H1 (cell line): ENCODE measurements at regions not wholly inside any gene's neighbourhood (a gene's known extent, or its start where the extent isn't known, plus 50 kb on each side); places are given as distances from the start of the nearest gene placed in this dataset.

ENCODE experiments used
- CTCF ChIA-PET: fragments of 300-600 bp; sonication (Branson Sonifier 250); formaldehyde crosslinking; loops from one replicate; lab custom pipeline; 2021; ENCODE audit not compliant: partially characterized antibody; lab: Charles Lee
- POLR2A ChIA-PET: fragments of 300-600 bp; sonication (Branson Sonifier 250); formaldehyde crosslinking; loops from one replicate; lab custom pipeline; 2021; ENCODE audit warnings: inconsistent platforms; ENCODE audit not compliant: partially characterized antibody; lab: Charles Lee
- DNase-seq, 2 experiments: peaks; one replicate each; pipeline versions ENCODE4 v3.0.0 to v3.0.0-alpha.2; 2010 to 2022; ENCODE audit warnings: low spot score in 2 of 2, low read depth in 1 of 2, mixed read lengths in 1 of 2
- FAIRE-seq: peaks from 2 replicates; lab custom pipeline; 2011; peaks lifted over from hg19 to GRCh38; lab: Jason Lieb, UNC
- H2AFZ ChIP-seq: 2 replicates; pipeline ENCODE4 v1.8.1; 2012; ENCODE audit warnings: low read length, inconsistent platforms
- H2AK5ac ChIP-seq: 2 replicates; pipeline ENCODE4 v1.6.1; 2013; ENCODE audit warnings: low read depth, low read length
- H2BK120ac ChIP-seq: replicated peaks from 2 replicates; pipeline ENCODE3; 2013; ENCODE audit warnings: low read depth, low read length, inconsistent platforms
- H2BK12ac ChIP-seq: 2 replicates; pipeline ENCODE4 v1.6.1; 2013; ENCODE audit warnings: low read depth, low read length
- H2BK15ac ChIP-seq: 2 replicates; pipeline ENCODE4 v1.6.1; 2013; ENCODE audit warnings: low read length
- H2BK20ac ChIP-seq: 2 replicates; pipeline ENCODE4 v1.6.1; 2013; ENCODE audit warnings: low read length
- H2BK5ac ChIP-seq: 2 replicates; pipeline ENCODE4 v1.6.1; 2013; ENCODE audit warnings: low read depth, low read length
- H3K14ac ChIP-seq: 2 replicates; pipeline ENCODE4 v1.6.1; 2013; ENCODE audit warnings: inconsistent platforms; ENCODE audit not compliant: insufficient read length
- H3K18ac ChIP-seq: 2 replicates; pipeline ENCODE4 v1.6.1; 2013; ENCODE audit warnings: low read length; ENCODE audit errors: extremely low read depth
- H3K23ac ChIP-seq: 2 replicates; pipeline ENCODE4 v1.6.1; 2013; ENCODE audit warnings: inconsistent platforms; ENCODE audit not compliant: insufficient read length
- H3K23me2 ChIP-seq: 2 replicates; pipeline ENCODE4 v1.6.1; 2013; ENCODE audit warnings: low read depth, low read length
- H3K27ac ChIP-seq: 2 replicates; pipeline ENCODE4 v1.6.1; 2011; ENCODE audit warnings: low read depth, low read length, inconsistent platforms
- H3K27me3 ChIP-seq, 4 experiments: replicated peaks in 1 of 4; 1 replicate in 1 of 4; 2 replicates in 3 of 4; pipeline versions ENCODE4 v1.6.1 to v1.8.1; 2011 to 2013; ENCODE audit warnings: low read length in 3 of 4, mild to moderate bottlenecking in 3 of 4, inconsistent platforms in 2 of 4, mixed read lengths in 2 of 4, moderate library complexity in 1 of 4; ENCODE audit not compliant: control insufficient read depth in 3 of 4, insufficient read depth in 3 of 4; ENCODE audit errors: extremely low read depth in 1 of 4
- H3K36me3 ChIP-seq, 4 experiments: 2 replicates each; pipeline versions ENCODE4 v1.6.1 to v1.8.1; 2011 to 2013; ENCODE audit warnings: mild to moderate bottlenecking in 4 of 4, low read length in 3 of 4, moderate library complexity in 2 of 4, control low read depth in 1 of 4, inconsistent platforms in 1 of 4; ENCODE audit not compliant: insufficient read depth in 4 of 4, control insufficient read depth in 2 of 4
- H3K4ac ChIP-seq: replicated peaks from 2 replicates; pipeline ENCODE3; 2013; ENCODE audit warnings: low read length, low read depth, mixed read lengths, inconsistent platforms; ENCODE audit not compliant: insufficient read length
- H3K4me1 ChIP-seq, 4 experiments: replicated peaks in 1 of 4; 1 replicate in 1 of 4; 2 replicates in 3 of 4; pipeline versions ENCODE4 v1.6.1 to v1.8.1; 2011 to 2013; ENCODE audit warnings: low read length in 3 of 4, inconsistent platforms in 2 of 4, mixed read lengths in 1 of 4; ENCODE audit not compliant: insufficient read depth in 4 of 4, control insufficient read depth in 3 of 4
- H3K4me2 ChIP-seq, 2 experiments: 2 replicates each; pipeline versions ENCODE4 v1.6.1 to v1.8.1; 2011 to 2013; ENCODE audit warnings: low read depth in 2 of 2, low read length in 2 of 2, control low read depth in 1 of 2, inconsistent platforms in 1 of 2, mild to moderate bottlenecking in 1 of 2; ENCODE audit not compliant: insufficient read depth in 1 of 2
- H3K4me3 ChIP-seq, 4 experiments: fragments of 200-600, 300-600 bp in 1 of 4; sonication (generic), shearing (Covaris generic), sonication (Bioruptor Twin) in 1 of 4; 2 replicates each; pipeline versions ENCODE4 v1.5.1 to v1.8.1; 2011 to 2016; ENCODE audit warnings: low read length in 4 of 4, low read depth in 3 of 4, control low read depth in 2 of 4, inconsistent platforms in 2 of 4, mild to moderate bottlenecking in 2 of 4, mixed read lengths in 1 of 4, moderate library complexity in 1 of 4; ENCODE audit not compliant: insufficient read depth in 2 of 4; ENCODE audit errors: extremely low read depth in 1 of 4
- H3K56ac ChIP-seq: replicated peaks from 2 replicates; pipeline ENCODE3; 2013; ENCODE audit warnings: low read depth, mild to moderate bottlenecking, mixed read lengths, low read length, inconsistent platforms; ENCODE audit not compliant: insufficient read length
- H3K79me1 ChIP-seq: 2 replicates; pipeline ENCODE4 v1.6.1; 2013; ENCODE audit warnings: low read depth, low read length, control low read depth
- H3K79me2 ChIP-seq, 2 experiments: 2 replicates each; pipeline versions ENCODE4 v1.6.1 to v1.8.1; 2012 to 2013; ENCODE audit warnings: low read length in 2 of 2, mild to moderate bottlenecking in 2 of 2, inconsistent platforms in 1 of 2; ENCODE audit not compliant: insufficient read depth in 2 of 2, control insufficient read depth in 1 of 2
- H3K9ac ChIP-seq, 4 experiments: replicated peaks in 1 of 4; 1 replicate in 1 of 4; 2 replicates in 3 of 4; pipeline versions ENCODE4 v1.6.1 to v1.8.1; 2011 to 2013; ENCODE audit warnings: low read depth in 3 of 4, low read length in 3 of 4, control low read depth in 2 of 4, mild to moderate bottlenecking in 2 of 4, moderate library complexity in 2 of 4, inconsistent platforms in 1 of 4; ENCODE audit errors: extremely low read depth in 1 of 4
- H3K9me3 ChIP-seq, 2 experiments: 2 replicates each; pipeline versions ENCODE4 v1.6.1 to v1.8.1; 2012 to 2013; ENCODE audit warnings: mild to moderate bottlenecking in 2 of 2, moderate library complexity in 2 of 2, control low read depth in 1 of 2, inconsistent platforms in 1 of 2, low read depth in 1 of 2, low read length in 1 of 2, mixed read lengths in 1 of 2; ENCODE audit not compliant: insufficient read depth in 2 of 2
- H4K20me1 ChIP-seq, 2 experiments: replicated peaks in 1 of 2; 2 replicates each; pipeline versions ENCODE3 to v1.8.1; 2011 to 2013; ENCODE audit warnings: inconsistent platforms in 2 of 2, low read length in 2 of 2, mild to moderate bottlenecking in 1 of 2; ENCODE audit not compliant: insufficient read depth in 2 of 2, control insufficient read depth in 1 of 2
- H4K5ac ChIP-seq: 2 replicates; pipeline ENCODE4 v1.6.1; 2013; ENCODE audit warnings: low read length, low read depth, mixed read lengths, inconsistent platforms; ENCODE audit not compliant: insufficient read length
- H4K8ac ChIP-seq: 2 replicates; pipeline ENCODE4 v1.8.0; 2013; ENCODE audit warnings: mild to moderate bottlenecking, moderate library complexity, low read length, inconsistent platforms; ENCODE audit not compliant: insufficient read depth; ENCODE audit errors: extremely low read depth
- H4K91ac ChIP-seq: replicated peaks from 2 replicates; pipeline ENCODE3; 2013; ENCODE audit warnings: low read length, mixed read lengths, inconsistent platforms; ENCODE audit not compliant: insufficient read length
- GABPA ChIP-seq: IDR thresholded peaks from 2 replicates; pipeline ENCODE4 v1.6.1; 2011; ENCODE audit warnings: mild to moderate bottlenecking, low read length, moderate library complexity, borderline replicate concordance; ENCODE audit not compliant: insufficient read depth
- TBP ChIP-seq: IDR thresholded peaks from 2 replicates; pipeline ENCODE4 v1.6.1; 2011; ENCODE audit warnings: low read depth, low read length, improper control_type of control experiment
- WGBS, 2 experiments: shearing (Covaris generic) in 1 of 2; methylation state at CpG; one replicate each; pipeline versions ENCODE4 v1.1.6 to v1.1.7; 2013 to 2015; ENCODE audit warnings: low lambda C conversion rate in 2 of 2, mixed read lengths in 2 of 2, inconsistent platforms in 1 of 2, low coverage in 1 of 2, missing lambda C conversion rate in 1 of 2; ENCODE audit not compliant: insufficient replicate concordance in 2 of 2, insufficient coverage in 1 of 2, insufficient read length in 1 of 2; ENCODE audit errors: extremely low coverage in 1 of 2, missing lambda C conversion rate in 1 of 2; 5-methylcytosine and 5-hydroxymethylcytosine counted together

- Histone ChIP-seq H3K4me2 (no peak overlapping the region), H3K9ac (no peak overlapping the region), H3K79me1 (no peaks in the 10 kb centered on the region), H2BK120ac (no peak overlapping the region), H2BK12ac (no peak overlapping the region), H3K14ac (no peak overlapping the region), H3K18ac (no peak overlapping the region), H2BK20ac (no peak overlapping the region), H3K56ac (no peak overlapping the region), H4K20me1 (no peaks in the 10 kb centered on the region), H3K27me3 (no peaks in the 10 kb centered on the region), H2AK5ac (no peak overlapping the region), H3K79me2 (no peaks in the 10 kb centered on the region), H4K5ac (no peak overlapping the region), H4K91ac (no peak overlapping the region), H3K23me2 (no peaks in the 10 kb centered on the region), H2BK15ac (no peak overlapping the region), H3K4me3 (no peak overlapping the region), H3K9me3 (no peaks in the 10 kb centered on the region), H4K8ac (no peak overlapping the region), H2AFZ (no peak overlapping the region), H3K27ac (no peak overlapping the region), H3K4ac (no peak overlapping the region), H3K4me1 (no peaks in the 10 kb centered on the region), H3K23ac (no peak overlapping the region), H2BK5ac (no peak overlapping the region), H3K36me3 (no peaks in the 10 kb centered on the region)
- DNase-seq (no peak), FAIRE-seq (no peak)
- TF ChIP-seq GABPA (no peak), TBP (no peak)
- ChIA-PET CTCF (no interaction called here), POLR2A (no interaction called here)
- WGBS, 2 experiments = 88% methylated on average over 4 of the region's 4 CpGs; no CpG with 5 or more reads in 1 of the 2 experiments
These were observed 263.4 kb upstream of the GPR101 start for GRCh38 chrX:137297167-137297566.
